Transverse colon (tissue), 4 donors: ENCODE measurements at regions not wholly inside any gene's neighbourhood (a gene's known extent, or its start where the extent isn't known, plus 50 kb on each side); places are given as distances from the start of the nearest gene placed in this dataset.

Experiments used
- CTCF ChIP-seq, 5 experiments: fragments of 200-600 bp in 3 of 5; fragments of 450-650 bp in 2 of 5; sonication (generic) in 3 of 5; IDR thresholded peaks; 1 replicate in 2 of 5; 2 replicates in 3 of 5; pipeline ENCODE4 v1.5.1; 2016 to 2017; ENCODE audit warnings: antibody characterized with exemption in 5 of 5, inconsistent platforms in 3 of 5, mild to moderate bottlenecking in 2 of 5, moderate library complexity in 1 of 5
- POLR2A ChIP-seq: fragments of 450-650 bp; IDR thresholded peaks from one replicate; pipeline ENCODE4 v1.6.1; 2016; ENCODE audit warnings: antibody characterized with exemption, mild to moderate bottlenecking, moderate library complexity
- POLR2AphosphoS5 ChIP-seq, 3 donors: sonication (generic); formaldehyde crosslinking; IDR thresholded peaks; one replicate each; pipeline ENCODE4 v1.6.1; 2016; ENCODE audit warnings: antibody characterized with exemption in 3 of 3

GRCh38 chr3:147799601-147800000 is 390.4 kb downstream of the ZIC1 start:
- TF ChIP-seq CTCF (IDR thresholded peaks at IDR 0.05), result no peak
- no peak for TF ChIP-seq POLR2AphosphoS5 (IDR thresholded peaks at IDR 0.05)
- no peak for TF ChIP-seq POLR2A
